ENCODE measurements at regions not wholly inside any gene's neighbourhood (a gene's known extent, or its start where the extent isn't known, plus 50 kb on each side); places are given as distances from the start of the nearest gene placed in this dataset.
A peak's percentile ranks its signal among the peaks of the same experiment; 100 is the strongest.

- H3K27me3 ChIP-seq (ENCODE audit: control insufficient read depth in 3 of 3, insufficient read depth in 3 of 3, low read depth in 1 of 3, low read length in 3 of 3), result no peaks in the 10 kb centered on the region
- no peak overlapping the region for H4K8ac ChIP-seq (ENCODE audit: low read depth, low read length)
- no peak overlapping the region for H2BK120ac ChIP-seq (ENCODE audit: low read depth, low read length)
- H2BK15ac ChIP-seq (ENCODE audit: low read length), result no peak overlapping the region
- H3K4me2 ChIP-seq (ENCODE audit: insufficient read depth, low read length, poor library complexity, severe bottlenecking), result no peak overlapping the region
- no peak overlapping the region for H4K91ac ChIP-seq (ENCODE audit: low read depth, low read length, poor library complexity)
- H2AFZ ChIP-seq (ENCODE audit: low read length), result no peak overlapping the region
- H3K9ac ChIP-seq (ENCODE audit: low read depth, low read length, poor library complexity), result no peak overlapping the region
- no peaks in the 10 kb centered on the region for H3K79me1 ChIP-seq (ENCODE audit: low read depth, low read length)
- no peak overlapping the region for H3K23ac ChIP-seq (ENCODE audit: low read depth, low read length, poor library complexity)
- H2BK5ac ChIP-seq (ENCODE audit: low read length), result no peak overlapping the region
- DNase-seq (ENCODE audit: low spot score), result no peak
- H3K18ac ChIP-seq (ENCODE audit: low read length), result no peak overlapping the region
- H3K4me3 ChIP-seq (ENCODE audit: low read length in 2 of 2), result no peak overlapping the region
- H3K4ac ChIP-seq (ENCODE audit: low read length), result no peak overlapping the region
- no peak overlapping the region for H2BK12ac ChIP-seq (ENCODE audit: low read length)
- H3K9me3 ChIP-seq (replicated peaks in 1 of 2; ENCODE audit: control insufficient read depth in 2 of 2, insufficient read depth in 1 of 2, low read depth in 1 of 2, low read length in 2 of 2), result no peaks in the 10 kb centered on the region
- no CpG with 5 or more reads among the region's 2 CpGs for WGBS, 2 donors (ENCODE audit: extremely low coverage in 2 of 2, insufficient read length in 2 of 2, insufficient replicate concordance in 1 of 2)
- no peak overlapping the region for H3K14ac ChIP-seq (ENCODE audit: low read length)
- H3K4me1 ChIP-seq (ENCODE audit: control insufficient read depth in 2 of 2, insufficient read depth in 1 of 2, low read depth in 1 of 2, low read length in 2 of 2), result no peaks in the 10 kb centered on the region
- H3K36me3 ChIP-seq (replicated peaks in 1 of 2; ENCODE audit: control insufficient read depth in 2 of 2, insufficient read depth in 2 of 2, low read length in 2 of 2), result no peaks in the 10 kb centered on the region
- H2AK5ac ChIP-seq (ENCODE audit: low read depth, low read length), result no peak overlapping the region
- H3K27ac ChIP-seq (replicated peaks; ENCODE audit: low read length), result no peak overlapping the region
Measured at GRCh38 chrX:150018931-150019361, 80.7 kb upstream of the EOLA2 start.

- H3K4ac ChIP-seq (ENCODE audit: low read length), result no peak overlapping the region
- no peak overlapping the region for H3K23ac ChIP-seq (ENCODE audit: low read depth, low read length, poor library complexity)
- H3K4me2 ChIP-seq (ENCODE audit: insufficient read depth, low read length, poor library complexity, severe bottlenecking), result no peak overlapping the region
- H3K36me3 ChIP-seq (replicated peaks in 1 of 2; ENCODE audit: control insufficient read depth in 2 of 2, insufficient read depth in 2 of 2, low read length in 2 of 2), result no peaks in the 10 kb centered on the region
- WGBS, 2 donors (ENCODE audit: extremely low coverage in 2 of 2, insufficient read length in 2 of 2, insufficient replicate concordance in 1 of 2), result no CpG with 5 or more reads among the region's 1 CpG
- no peak overlapping the region for H3K14ac ChIP-seq (ENCODE audit: low read length)
- no peak overlapping the region for H3K4me3 ChIP-seq (ENCODE audit: low read length in 2 of 2)
- no peaks in the 10 kb centered on the region for H3K9me3 ChIP-seq (replicated peaks in 1 of 2; ENCODE audit: control insufficient read depth in 2 of 2, insufficient read depth in 1 of 2, low read depth in 1 of 2, low read length in 2 of 2)
- peaks cover 0 to 3% of the 10 kb centered on the region in 2 donors for H3K4me1 ChIP-seq (ENCODE audit: control insufficient read depth in 2 of 2, insufficient read depth in 1 of 2, low read depth in 1 of 2, low read length in 2 of 2)
- H2AFZ ChIP-seq (ENCODE audit: low read length), result no peak overlapping the region
- no peak overlapping the region for H4K8ac ChIP-seq (ENCODE audit: low read depth, low read length)
- H4K91ac ChIP-seq (ENCODE audit: low read depth, low read length, poor library complexity), result no peak overlapping the region
- no peak overlapping the region for H3K27ac ChIP-seq (replicated peaks; ENCODE audit: low read length)
- DNase-seq (ENCODE audit: low spot score), result no peak
- no peak overlapping the region for H2BK5ac ChIP-seq (ENCODE audit: low read length)
- no peak overlapping the region for H3K9ac ChIP-seq (ENCODE audit: low read depth, low read length, poor library complexity)
- no peak overlapping the region for H2BK15ac ChIP-seq (ENCODE audit: low read length)
- no peak overlapping the region for H2BK12ac ChIP-seq (ENCODE audit: low read length)
- no peaks in the 10 kb centered on the region for H3K27me3 ChIP-seq (ENCODE audit: control insufficient read depth in 3 of 3, insufficient read depth in 3 of 3, low read depth in 1 of 3, low read length in 3 of 3)
- no peak overlapping the region for H3K18ac ChIP-seq (ENCODE audit: low read length)
- no peaks in the 10 kb centered on the region for H3K79me1 ChIP-seq (ENCODE audit: low read depth, low read length)
- H2BK120ac ChIP-seq (ENCODE audit: low read depth, low read length), result no peak overlapping the region
- H2AK5ac ChIP-seq (ENCODE audit: low read depth, low read length), result no peak overlapping the region
Measured at GRCh38 chrX:150028692-150029091, 90.4 kb upstream of the EOLA2 start.

- H3K27ac ChIP-seq (replicated peaks; ENCODE audit: low read length), result peak overlapping the region; percentile 19
- no peak overlapping the region for H3K4ac ChIP-seq (ENCODE audit: low read length)
- no CpG with 5 or more reads among the region's 3 CpGs for WGBS, 2 donors (ENCODE audit: extremely low coverage in 2 of 2, insufficient read length in 2 of 2, insufficient replicate concordance in 1 of 2)
- H3K9ac ChIP-seq (ENCODE audit: low read depth, low read length, poor library complexity), result no peak overlapping the region
- no peaks in the 10 kb centered on the region for H3K36me3 ChIP-seq (replicated peaks in 1 of 2; ENCODE audit: control insufficient read depth in 2 of 2, insufficient read depth in 2 of 2, low read length in 2 of 2)
- no peak overlapping the region for H3K14ac ChIP-seq (ENCODE audit: low read length)
- H4K91ac ChIP-seq (ENCODE audit: low read depth, low read length, poor library complexity), result no peak overlapping the region
- no peak overlapping the region for H2BK120ac ChIP-seq (ENCODE audit: low read depth, low read length)
- no peaks in the 10 kb centered on the region for H3K27me3 ChIP-seq (ENCODE audit: control insufficient read depth in 3 of 3, insufficient read depth in 3 of 3, low read depth in 1 of 3, low read length in 3 of 3)
- no peaks in the 10 kb centered on the region for H3K79me1 ChIP-seq (ENCODE audit: low read depth, low read length)
- no peak overlapping the region for H2BK15ac ChIP-seq (ENCODE audit: low read length)
- peaks cover 0 to 3% of the 10 kb centered on the region in 2 donors for H3K4me1 ChIP-seq (ENCODE audit: control insufficient read depth in 2 of 2, insufficient read depth in 1 of 2, low read depth in 1 of 2, low read length in 2 of 2)
- no peak overlapping the region for H2BK5ac ChIP-seq (ENCODE audit: low read length)
- H2AFZ ChIP-seq (ENCODE audit: low read length), result no peak overlapping the region
- H4K8ac ChIP-seq (ENCODE audit: low read depth, low read length), result no peak overlapping the region
- H2AK5ac ChIP-seq (ENCODE audit: low read depth, low read length), result no peak overlapping the region
- no peak overlapping the region for H3K23ac ChIP-seq (ENCODE audit: low read depth, low read length, poor library complexity)
- no peak overlapping the region for H2BK12ac ChIP-seq (ENCODE audit: low read length)
- peaks cover 0 to 6% of the 10 kb centered on the region in 2 donors for H3K9me3 ChIP-seq (replicated peaks in 1 of 2; ENCODE audit: control insufficient read depth in 2 of 2, insufficient read depth in 1 of 2, low read depth in 1 of 2, low read length in 2 of 2)
- no peak overlapping the region for H3K4me2 ChIP-seq (ENCODE audit: insufficient read depth, low read length, poor library complexity, severe bottlenecking)
- DNase-seq (ENCODE audit: low spot score), result peak; percentile 1
- H3K18ac ChIP-seq (ENCODE audit: low read length), result no peak overlapping the region
- no peak overlapping the region for H3K4me3 ChIP-seq (ENCODE audit: low read length in 2 of 2)
Measured at GRCh38 chrX:150032742-150033141, 94.5 kb upstream of the EOLA2 start.

GRCh38 chrX:150034788-150035187, 96.5 kb upstream of the EOLA2 start:
- no peak overlapping the region for H2AK5ac ChIP-seq (ENCODE audit: low read depth, low read length)
- H4K91ac ChIP-seq (ENCODE audit: low read depth, low read length, poor library complexity), result no peak overlapping the region
- H2BK12ac ChIP-seq (ENCODE audit: low read length), result no peak overlapping the region
- WGBS, 2 donors (ENCODE audit: extremely low coverage in 2 of 2, insufficient read length in 2 of 2, insufficient replicate concordance in 1 of 2), result no CpG with 5 or more reads among the region's 2 CpGs
- H3K79me1 ChIP-seq (ENCODE audit: low read depth, low read length), result no peaks in the 10 kb centered on the region
- H3K4ac ChIP-seq (ENCODE audit: low read length), result no peak overlapping the region
- no peak overlapping the region for H3K4me3 ChIP-seq (ENCODE audit: low read length in 2 of 2)
- no peak overlapping the region for H2BK5ac ChIP-seq (ENCODE audit: low read length)
- no peak overlapping the region for H2BK120ac ChIP-seq (ENCODE audit: low read depth, low read length)
- no peak overlapping the region for H2BK15ac ChIP-seq (ENCODE audit: low read length)
- H3K23ac ChIP-seq (ENCODE audit: low read depth, low read length, poor library complexity), result no peak overlapping the region
- no peak overlapping the region for H3K18ac ChIP-seq (ENCODE audit: low read length)
- H3K36me3 ChIP-seq (replicated peaks in 1 of 2; ENCODE audit: control insufficient read depth in 2 of 2, insufficient read depth in 2 of 2, low read length in 2 of 2), result no peaks in the 10 kb centered on the region
- peaks cover 0 to 6% of the 10 kb centered on the region in 2 donors for H3K9me3 ChIP-seq (replicated peaks in 1 of 2; ENCODE audit: control insufficient read depth in 2 of 2, insufficient read depth in 1 of 2, low read depth in 1 of 2, low read length in 2 of 2)
- H3K27ac ChIP-seq (replicated peaks; ENCODE audit: low read length), result no peak overlapping the region
- H3K4me1 ChIP-seq (ENCODE audit: control insufficient read depth in 2 of 2, insufficient read depth in 1 of 2, low read depth in 1 of 2, low read length in 2 of 2), result peaks cover 0 to 3% of the 10 kb centered on the region in 2 donors
- no peak for DNase-seq (ENCODE audit: low spot score)
- no peak overlapping the region for H3K14ac ChIP-seq (ENCODE audit: low read length)
- no peak overlapping the region for H3K4me2 ChIP-seq (ENCODE audit: insufficient read depth, low read length, poor library complexity, severe bottlenecking)
- H3K9ac ChIP-seq (ENCODE audit: low read depth, low read length, poor library complexity), result no peak overlapping the region
- no peaks in the 10 kb centered on the region for H3K27me3 ChIP-seq (ENCODE audit: control insufficient read depth in 3 of 3, insufficient read depth in 3 of 3, low read depth in 1 of 3, low read length in 3 of 3)
- H2AFZ ChIP-seq (ENCODE audit: low read length), result no peak overlapping the region
- H4K8ac ChIP-seq (ENCODE audit: low read depth, low read length), result no peak overlapping the region

All from neuronal stem cell (in vitro differentiated cells).